ENCODE measurements at regions not wholly inside any gene's neighbourhood (a gene's known extent, or its start where the extent isn't known, plus 50 kb on each side); places are given as distances from the start of the nearest gene placed in this dataset.
"Not testable (repeated sequence)": the region's sequence is repeated elsewhere in the genome, so short reads cannot be mapped to it uniquely, and the experiment has no call there.

GRCh38 chr12:75694534-75695268 is 183.3 kb upstream of the KRR1 start:
- FAIRE-seq (no peak), DNase-seq (ENCODE audit: low spot score in 2 of 2) (no peak)

GRCh38 chr12:75692876-75693275 is 181.5 kb upstream of the KRR1 start:
- FAIRE-seq (no peak), DNase-seq (ENCODE audit: low spot score in 2 of 2) (no peak)

DNA sequence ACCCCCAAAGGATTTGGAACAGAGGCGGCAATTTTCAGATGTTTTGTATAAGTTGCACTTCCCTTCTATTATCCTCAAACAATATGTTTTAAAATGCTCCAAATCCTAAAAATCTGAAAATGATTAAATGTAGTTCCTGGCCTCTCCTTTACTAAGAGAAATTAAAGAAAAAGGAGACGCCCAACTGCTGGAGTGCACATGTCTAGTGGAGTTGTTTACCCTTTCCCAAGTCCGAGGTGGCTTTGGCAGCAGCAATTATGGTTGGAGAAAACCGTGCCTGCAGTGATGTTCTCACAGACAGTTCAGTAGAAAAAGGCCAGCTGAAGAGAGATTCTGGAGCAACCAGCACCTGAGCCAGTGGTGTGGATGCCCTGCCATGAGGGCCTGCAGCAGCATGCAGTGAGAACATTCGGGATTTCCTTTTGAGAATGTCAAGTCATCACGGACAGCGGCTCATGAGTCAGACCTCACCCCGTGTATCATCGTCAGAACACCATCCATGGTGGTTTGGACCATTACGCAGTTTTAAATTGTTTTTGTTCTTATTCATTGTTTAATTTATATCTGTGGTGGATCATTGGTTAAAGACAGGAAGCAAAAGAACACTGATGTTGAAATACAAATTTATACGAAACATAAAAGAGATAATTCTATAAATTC is 179.0 kb upstream of the KRR1 start:
- DNase-seq (ENCODE audit: low spot score in 2 of 2) (no peak), FAIRE-seq (no peak)

DNA sequence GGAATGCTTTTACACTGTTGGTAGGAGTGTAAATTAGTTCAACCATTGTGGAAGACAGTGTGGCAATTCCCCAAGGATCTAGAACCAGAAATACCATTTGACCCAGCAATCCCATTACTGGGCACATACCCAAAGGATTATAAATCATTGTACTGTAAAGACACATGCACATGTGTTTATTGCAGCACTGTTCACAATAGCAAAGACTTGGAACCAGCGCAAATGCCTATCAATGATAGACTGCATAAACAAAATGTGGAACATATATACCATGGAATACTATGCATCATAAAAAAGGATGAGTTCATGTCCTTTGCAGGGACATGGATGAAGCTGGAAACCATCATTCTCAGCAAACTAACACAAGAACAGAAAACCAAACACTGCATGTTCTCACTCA is 174.8 kb upstream of the KRR1 start:
- FAIRE-seq; DNase-seq (ENCODE audit: low spot score in 2 of 2): not testable (repeated sequence)

- no peak for DNase-seq (ENCODE audit: low spot score in 2 of 2)
- FAIRE-seq, result no peak
Measured at GRCh38 chr12:75685617-75686225, 174.3 kb upstream of the KRR1 start.

DNA sequence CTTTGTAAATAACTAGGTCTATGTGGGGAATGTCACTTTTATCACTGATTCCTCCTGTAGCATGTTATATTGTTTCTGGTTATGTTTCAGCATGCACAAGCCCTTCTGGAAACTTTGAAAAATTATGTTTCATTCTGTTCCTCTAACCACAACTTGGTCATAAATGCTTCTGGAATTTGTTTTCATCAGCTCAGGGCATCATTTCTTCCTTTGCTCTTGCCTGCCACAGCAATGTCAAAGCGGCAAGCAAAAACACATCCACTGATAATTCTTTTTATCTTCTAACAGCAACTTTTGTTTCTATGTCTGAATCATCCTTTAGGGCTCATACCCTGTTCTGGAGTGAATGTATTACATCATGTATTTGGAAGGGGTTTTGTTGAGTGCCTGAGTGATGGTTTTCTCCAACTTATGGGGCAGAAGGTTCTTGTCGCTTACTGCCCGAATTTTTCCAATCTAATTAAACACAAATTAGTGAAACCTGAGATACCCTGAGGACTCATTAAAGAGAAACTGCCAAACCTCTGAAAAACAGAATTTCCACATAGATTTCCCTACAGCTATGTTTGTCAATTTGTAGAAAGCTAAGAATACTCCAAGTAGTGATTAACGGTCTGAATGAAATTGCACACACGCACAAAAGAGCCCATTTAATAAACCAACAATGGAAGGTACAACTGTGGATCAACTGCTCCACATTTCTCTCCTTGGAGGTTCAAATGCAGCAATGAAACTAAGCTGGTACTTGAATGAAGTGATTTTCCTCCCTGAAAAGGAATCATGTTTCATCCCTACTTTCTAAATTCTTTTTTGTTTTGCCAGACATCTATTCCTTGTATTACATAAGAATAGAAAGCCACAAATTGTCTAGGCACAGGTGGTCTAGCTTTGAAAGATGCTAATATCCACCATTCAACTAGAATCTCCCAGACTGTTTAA is 173.5 kb upstream of the KRR1 start:
- FAIRE-seq, result no peak
- DNase-seq (ENCODE audit: low spot score in 2 of 2), result no peak

GRCh38 chr12:75683995-75684586 is 172.7 kb upstream of the KRR1 start:
- not testable (repeated sequence) for DNase-seq (ENCODE audit: low spot score in 2 of 2); FAIRE-seq

DNA sequence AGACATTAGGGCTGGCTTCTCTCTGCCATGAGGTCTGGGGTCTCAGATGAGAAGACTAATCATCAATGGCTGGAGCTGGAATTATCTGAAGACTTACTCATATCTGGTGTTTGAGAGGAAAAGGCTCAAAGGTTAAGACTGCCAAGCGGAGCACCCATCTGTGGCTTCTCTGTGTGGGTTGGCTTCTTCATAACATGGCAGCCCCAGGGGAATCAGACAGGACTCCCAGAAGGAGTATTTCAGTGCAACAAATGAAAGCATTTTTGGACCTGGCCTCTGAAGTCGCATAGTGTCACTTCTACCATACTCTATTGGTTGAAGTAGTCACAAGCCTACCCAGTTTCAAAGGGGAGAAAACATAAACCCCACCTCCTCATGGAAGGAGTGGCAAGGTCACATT is 171.8 kb upstream of the KRR1 start:
- FAIRE-seq, result no peak
- DNase-seq (ENCODE audit: low spot score in 2 of 2), result no peak

GRCh38 chr12:75677522-75677921 is 166.1 kb upstream of the KRR1 start:
- no peak for DNase-seq (ENCODE audit: low spot score in 2 of 2)
- FAIRE-seq, result no peak

- FAIRE-seq, result no peak
Measured at GRCh38 chr12:75674393-75674792, 163.0 kb upstream of the KRR1 start.

GRCh38 chr12:75672200-75672599 is 160.8 kb upstream of the KRR1 start:
- no peak for FAIRE-seq
- no peak for DNase-seq (ENCODE audit: low spot score in 2 of 2)

More at GRCh38 chr12:75674393-75674792, 163.0 kb upstream of the KRR1 start:
- no peak for DNase-seq (ENCODE audit: low spot score in 2 of 2)

DNA sequence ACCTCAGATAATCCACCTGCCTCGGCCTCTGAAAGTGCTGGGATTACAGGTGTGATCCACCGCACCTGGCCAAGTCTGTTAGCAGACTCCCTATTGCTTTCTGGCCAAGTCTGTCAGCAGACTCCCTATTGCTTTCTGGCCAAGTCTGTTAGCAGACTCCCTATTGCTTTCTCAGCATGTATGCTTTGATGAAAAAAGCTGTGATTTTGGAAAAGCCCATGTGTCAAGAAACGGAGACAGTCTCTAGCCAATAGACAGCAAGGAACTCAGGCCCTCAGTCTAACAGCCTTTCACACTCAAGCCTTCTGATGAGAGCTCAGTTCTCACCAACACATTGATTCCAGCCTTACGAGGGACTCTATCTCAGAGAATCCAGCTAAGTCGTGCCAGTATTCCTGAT is 158.8 kb upstream of the KRR1 start:
- FAIRE-seq (no peak), DNase-seq (ENCODE audit: low spot score in 2 of 2) (no peak)

DNA sequence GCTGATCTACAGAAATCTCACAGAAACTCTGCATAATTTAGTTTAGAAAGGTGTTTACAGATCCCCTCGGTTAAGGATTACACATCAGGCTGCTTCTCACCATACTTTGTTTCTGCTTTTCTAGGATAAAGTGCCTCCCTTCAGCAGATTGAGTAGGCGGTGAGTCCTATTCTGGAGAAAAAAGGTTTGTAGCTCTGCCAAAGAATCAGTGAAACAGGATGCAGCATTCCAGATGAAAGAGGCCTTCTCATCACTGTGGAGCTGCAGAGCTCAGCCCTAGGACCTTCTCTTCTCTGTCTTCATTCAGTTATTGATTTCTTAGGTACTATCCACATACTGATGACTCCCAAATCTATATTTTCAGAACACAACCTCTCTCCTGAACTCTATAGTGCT is 155.5 kb upstream of the KRR1 start:
- FAIRE-seq (no peak), DNase-seq (ENCODE audit: low spot score in 2 of 2) (peak in 1 of 2 donors; percentile 27)

DNA sequence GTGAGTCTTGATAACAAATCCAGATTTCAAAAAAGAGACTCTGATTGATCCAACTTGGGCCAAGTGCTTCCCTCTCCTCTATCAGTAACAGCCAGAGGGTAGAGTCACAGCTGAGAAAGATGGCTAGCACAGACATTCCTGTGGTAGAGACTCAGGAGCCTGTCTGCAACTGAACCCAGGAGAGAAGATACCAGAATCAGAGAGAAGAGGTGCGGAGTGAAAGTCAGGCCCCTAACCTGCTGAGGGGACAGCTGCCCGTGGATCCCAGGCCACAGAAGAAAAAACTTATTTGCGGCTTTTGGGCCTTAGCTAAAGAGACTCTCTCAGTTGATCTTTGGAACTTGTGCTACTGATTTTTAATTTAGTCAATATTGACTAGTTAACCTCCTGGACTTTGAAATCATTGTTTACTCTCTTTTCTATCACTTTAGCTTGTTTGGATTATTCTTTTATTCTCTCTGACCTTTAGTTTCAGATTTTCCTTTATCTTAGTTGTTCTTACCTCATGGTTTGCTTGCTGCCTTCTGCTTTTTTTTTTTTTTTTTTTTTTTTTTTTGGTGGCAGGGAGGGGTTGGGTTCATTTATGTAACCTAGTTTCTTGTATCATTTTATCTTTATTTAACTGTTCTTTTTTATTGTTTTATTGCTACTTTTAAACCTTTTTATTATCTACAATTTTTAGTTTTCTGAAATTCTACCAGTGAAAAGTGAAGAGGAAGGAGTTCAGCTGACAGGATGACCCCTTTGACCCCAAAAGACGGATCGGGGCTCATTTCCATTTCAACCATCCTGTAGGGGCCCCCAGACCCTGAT is 154.9 kb upstream of the KRR1 start:
- DNase-seq (ENCODE audit: low spot score in 2 of 2) (no peak), FAIRE-seq (no peak)

GRCh38 chr12:75665216-75665615 is 153.8 kb upstream of the KRR1 start:
- DNase-seq (ENCODE audit: low spot score in 2 of 2) (no peak), FAIRE-seq (no peak)

DNA sequence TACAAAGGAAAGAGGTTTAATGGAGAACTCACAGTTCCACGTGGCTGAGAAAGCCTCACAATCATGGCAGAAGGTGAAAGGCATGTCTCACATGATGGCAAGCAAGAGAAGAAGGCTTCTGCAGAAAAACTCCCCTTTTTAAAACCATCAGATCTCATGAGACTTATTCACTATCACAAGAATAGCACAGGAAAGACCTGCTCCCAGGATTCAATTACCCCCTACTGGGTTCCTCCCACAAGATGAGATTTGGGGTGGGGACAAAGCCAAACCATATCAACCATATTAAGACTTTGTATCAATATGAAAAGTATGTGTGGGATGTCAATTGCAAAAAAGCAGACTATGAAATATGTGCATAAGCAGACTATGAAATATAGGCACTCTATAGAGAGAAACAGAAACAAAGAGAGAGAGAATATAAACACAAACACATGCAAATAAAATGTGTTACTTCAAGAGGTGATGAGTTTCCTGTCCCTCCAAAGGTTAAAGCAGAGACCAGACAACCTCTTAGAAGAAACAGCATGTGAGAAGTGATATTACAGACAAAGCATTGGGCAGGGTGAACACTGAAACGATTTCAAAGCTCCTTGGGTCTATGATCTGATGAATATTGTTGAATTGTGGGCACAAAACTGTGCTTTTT is 151.2 kb upstream of the KRR1 start:
- no peak for FAIRE-seq
- no peak for DNase-seq (ENCODE audit: low spot score in 2 of 2)

- DNase-seq (ENCODE audit: low spot score in 2 of 2) (no peak), FAIRE-seq (no peak)
Measured at GRCh38 chr12:75661908-75662307, 150.5 kb upstream of the KRR1 start.

- FAIRE-seq (no peak), DNase-seq (ENCODE audit: low spot score in 2 of 2) (no peak)
Measured at GRCh38 chr12:75660805-75661404, 149.5 kb upstream of the KRR1 start.
